ENCODE measurements at regions not wholly inside any gene's neighbourhood (a gene's known extent, or its start where the extent isn't known, plus 50 kb on each side); places are given as distances from the start of the nearest gene placed in this dataset.

GRCh38 chr2:49288113-49288705 is 133.9 kb upstream of the FSHR start:
- TF ChIP-seq, protein P1, sequence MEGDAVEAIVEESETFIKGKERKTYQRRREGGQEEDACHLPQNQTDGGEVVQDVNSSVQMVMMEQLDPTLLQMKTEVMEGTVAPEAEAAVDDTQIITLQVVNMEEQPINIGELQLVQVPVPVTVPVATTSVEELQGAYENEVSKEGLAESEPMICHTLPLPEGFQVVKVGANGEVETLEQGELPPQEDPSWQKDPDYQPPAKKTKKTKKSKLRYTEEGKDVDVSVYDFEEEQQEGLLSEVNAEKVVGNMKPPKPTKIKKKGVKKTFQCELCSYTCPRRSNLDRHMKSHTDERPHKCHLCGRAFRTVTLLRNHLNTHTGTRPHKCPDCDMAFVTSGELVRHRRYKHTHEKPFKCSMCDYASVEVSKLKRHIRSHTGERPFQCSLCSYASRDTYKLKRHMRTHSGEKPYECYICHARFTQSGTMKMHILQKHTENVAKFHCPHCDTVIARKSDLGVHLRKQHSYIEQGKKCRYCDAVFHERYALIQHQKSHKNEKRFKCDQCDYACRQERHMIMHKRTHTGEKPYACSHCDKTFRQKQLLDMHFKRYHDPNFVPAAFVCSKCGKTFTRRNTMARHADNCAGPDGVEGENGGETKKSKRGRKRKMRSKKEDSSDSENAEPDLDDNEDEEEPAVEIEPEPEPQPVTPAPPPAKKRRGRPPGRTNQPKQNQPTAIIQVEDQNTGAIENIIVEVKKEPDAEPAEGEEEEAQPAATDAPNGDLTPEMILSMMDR (IDR thresholded peaks at IDR 0.05) = no peak
- TF ChIP-seq EP300 (IDR thresholded peaks at IDR 0.05) (no peak), POLR2A (IDR thresholded peaks at IDR 0.05) (no peak), POLR2AphosphoS5 (IDR thresholded peaks at IDR 0.05) (no peak)

Data from stomach (tissue), 4 donors.